ENCODE measurements at regions not wholly inside any gene's neighbourhood (a gene's known extent, or its start where the extent isn't known, plus 50 kb on each side); places are given as distances from the start of the nearest gene placed in this dataset.

- TF ChIP-seq ZSCAN5A (CRISPR knock-in tag; IDR thresholded peaks at IDR 0.05; ENCODE audit: borderline replicate concordance) (no peak), RARA (CRISPR knock-in tag; IDR thresholded peaks at IDR 0.05) (no peak), PRDM15 (CRISPR knock-in tag; IDR thresholded peaks at IDR 0.05) (no peak)
Measured at GRCh38 chr4:132859929-132860328, 289.2 kb upstream of the PCDH10 start.

Data from HepG2 (cell line).